Erythroblast (primary cell): ENCODE measurements at regions not wholly inside any gene's neighbourhood (a gene's known extent, or its start where the extent isn't known, plus 50 kb on each side); places are given as distances from the start of the nearest gene placed in this dataset.

Experiments used
- GATA1 ChIP-seq: IDR thresholded peaks from 2 replicates; pipeline ENCODE4 v1.6.1; 2011; ENCODE audit warnings: low read depth, mild to moderate bottlenecking, control low read depth, low read length, moderate library complexity
- POLR2A ChIP-seq: IDR thresholded peaks from 2 replicates; pipeline ENCODE4 v1.6.1; 2011; ENCODE audit warnings: mild to moderate bottlenecking, low read length

GRCh38 chr22:27245056-27245455, 556.5 kb downstream of the MN1 start:
- TF ChIP-seq POLR2A (no peak), GATA1 (no peak)
